ENCODE measurements at regions not wholly inside any gene's neighbourhood (a gene's known extent, or its start where the extent isn't known, plus 50 kb on each side); places are given as distances from the start of the nearest gene placed in this dataset.

- 52 to 66% methylated on average over 3 of the region's 3 CpGs for WGBS, 2 donors (ENCODE audit: low coverage in 1 of 2)
Observed at GRCh38 chr4:103443324-103443723, 245.2 kb upstream of the CENPE start.

GRCh38 chr4:103429283-103429682 lies 231.1 kb upstream of the CENPE start:
- Histone ChIP-seq H3K4me1 (no peaks in the 10 kb centered on the region), H3K4me3 (no peak overlapping the region), H3K36me3 (no peaks in the 10 kb centered on the region), H3K27ac (no peak overlapping the region), H3K9me3 (no peaks in the 10 kb centered on the region), H3K27me3 (no peaks in the 10 kb centered on the region)
- no peak for ATAC-seq
- no peak for TF ChIP-seq CTCF (IDR thresholded peaks at IDR 0.05)
- TF ChIP-seq POLR2AphosphoS5 (IDR thresholded peaks at IDR 0.05), result no peak
- no peak for TF ChIP-seq POLR2A (IDR thresholded peaks at IDR 0.05)
- no peak for TF ChIP-seq EP300 (IDR thresholded peaks at IDR 0.05)
- WGBS, 2 donors (ENCODE audit: low coverage in 1 of 2), result 8 to 17% methylated on average over 6 to 7 of the region's 7 CpGs

More at GRCh38 chr4:103443324-103443723, 245.2 kb upstream of the CENPE start:
- no peak for ATAC-seq
- Histone ChIP-seq H3K27ac (no peak overlapping the region), H3K9me3 (no peaks in the 10 kb centered on the region), H3K4me3 (no peak overlapping the region), H3K4me1 (no peaks in the 10 kb centered on the region), H3K27me3 (no peaks in the 10 kb centered on the region), H3K36me3 (no peaks in the 10 kb centered on the region)
- no peak for TF ChIP-seq CTCF (IDR thresholded peaks at IDR 0.05)

DNA sequence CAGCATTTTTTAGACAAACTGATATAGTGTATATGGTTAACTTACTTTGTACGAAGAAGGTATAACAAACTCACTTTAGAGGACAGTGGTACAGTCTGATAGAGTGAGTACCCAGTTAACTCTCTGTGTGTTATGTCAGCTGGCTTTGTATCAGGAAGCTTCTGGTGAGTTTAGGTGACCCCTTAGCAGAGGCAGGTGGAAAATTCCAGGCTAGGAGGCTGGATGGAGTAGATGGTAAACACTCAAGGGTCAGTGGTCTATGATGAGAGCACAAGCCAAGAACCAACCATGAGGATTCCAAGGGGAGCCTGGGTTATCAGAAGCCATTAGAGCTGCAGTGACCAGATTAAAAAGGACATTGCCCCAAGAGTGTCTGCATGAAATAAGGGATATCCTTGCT lies 227.3 kb upstream of the CENPE start:
- H3K27ac ChIP-seq, result no peak overlapping the region
- WGBS, 2 donors (ENCODE audit: low coverage in 1 of 2), result 92% methylated on average over 1 of the region's 1 CpG; no CpG with 5 or more reads in 1 of the 2 donors
- no peaks in the 10 kb centered on the region for H3K36me3 ChIP-seq
- H3K4me1 ChIP-seq, result no peaks in the 10 kb centered on the region
- H3K4me3 ChIP-seq, result no peak overlapping the region
- no peaks in the 10 kb centered on the region for H3K9me3 ChIP-seq
- H3K27me3 ChIP-seq, result no peaks in the 10 kb centered on the region
- TF ChIP-seq CTCF (IDR thresholded peaks at IDR 0.05) (no peak), EP300 (IDR thresholded peaks at IDR 0.05) (no peak), POLR2AphosphoS5 (IDR thresholded peaks at IDR 0.05) (no peak)
- ATAC-seq, result no peak

DNA sequence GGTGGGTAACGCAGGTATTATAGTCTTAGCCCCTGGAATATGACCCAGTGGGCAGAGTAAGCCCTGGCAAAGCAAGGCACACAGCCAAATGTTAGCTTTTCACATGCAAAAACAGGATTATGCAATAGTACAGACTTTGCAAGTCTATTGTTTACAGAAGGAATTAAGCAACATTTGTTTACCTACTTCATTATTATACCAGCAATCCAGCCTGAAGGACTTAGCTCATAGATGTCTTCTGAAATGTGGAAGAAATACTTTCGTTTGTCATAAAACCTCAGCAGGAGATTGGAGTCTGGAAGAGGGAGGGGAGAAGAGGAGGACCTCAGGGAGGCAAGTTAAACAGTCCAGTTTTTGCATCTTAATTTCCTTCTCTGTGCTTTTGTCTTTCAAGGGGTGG lies 226.7 kb upstream of the CENPE start:
- no peak for ATAC-seq
- no peak overlapping the region for H3K27ac ChIP-seq
- no peaks in the 10 kb centered on the region for H3K9me3 ChIP-seq
- no peaks in the 10 kb centered on the region for H3K4me1 ChIP-seq
- no peaks in the 10 kb centered on the region for H3K36me3 ChIP-seq
- 35 to 43% methylated on average over 2 of the region's 2 CpGs for WGBS, 2 donors (ENCODE audit: low coverage in 1 of 2)
- TF ChIP-seq EP300 (IDR thresholded peaks at IDR 0.05), result no peak
- no peak for TF ChIP-seq CTCF (IDR thresholded peaks at IDR 0.05)
- no peak for TF ChIP-seq POLR2A (IDR thresholded peaks at IDR 0.05)
- TF ChIP-seq POLR2AphosphoS5 (IDR thresholded peaks at IDR 0.05), result no peak
- no peak overlapping the region for H3K4me3 ChIP-seq
- H3K27me3 ChIP-seq, result no peaks in the 10 kb centered on the region

- Histone ChIP-seq H3K36me3 (no peaks in the 10 kb centered on the region), H3K4me1 (no peaks in the 10 kb centered on the region), H3K27ac (no peak overlapping the region), H3K27me3 (no peaks in the 10 kb centered on the region), H3K9me3 (no peaks in the 10 kb centered on the region), H3K4me3 (no peak overlapping the region)
- ATAC-seq, result no peak
- 70 to 78% methylated on average over 1 to 2 of the region's 2 CpGs for WGBS, 2 donors (ENCODE audit: low coverage in 1 of 2)
- TF ChIP-seq EP300 (IDR thresholded peaks at IDR 0.05) (no peak), CTCF (IDR thresholded peaks at IDR 0.05) (no peak), POLR2AphosphoS5 (IDR thresholded peaks at IDR 0.05) (no peak), POLR2A (IDR thresholded peaks at IDR 0.05) (no peak)
Observed at GRCh38 chr4:103423261-103423660, 225.1 kb upstream of the CENPE start.

All from gastroesophageal sphincter (tissue), 4 donors.